Kidney epithelial cell (primary cell): ENCODE measurements at regions not wholly inside any gene's neighbourhood (a gene's known extent, or its start where the extent isn't known, plus 50 kb on each side); places are given as distances from the start of the nearest gene placed in this dataset.

Source experiments
- DNase-seq: peaks from one replicate; pipeline ENCODE4 v3.0.0-alpha.2; 2010; ENCODE audit warnings: low read depth
- H3K27me3 ChIP-seq: 2 replicates; pipeline ENCODE4 v1.6.0; 2011; ENCODE audit warnings: low read length; ENCODE audit not compliant: control insufficient read depth, insufficient read depth
- H3K36me3 ChIP-seq: 2 replicates; pipeline ENCODE4 v1.5.1; 2011; ENCODE audit warnings: low read length; ENCODE audit not compliant: control insufficient read depth, insufficient read depth
- H3K4me3 ChIP-seq: 2 replicates; pipeline ENCODE4 v1.5.1; 2011; ENCODE audit warnings: low read depth, mild to moderate bottlenecking, control low read depth, low read length
- TF ChIP-seq, protein P1 (sequence below): IDR thresholded peaks from 2 replicates; pipeline ENCODE4 v1.5.1; 2011; ENCODE audit warnings: mild to moderate bottlenecking, moderate library complexity, low read length, control low read depth, inconsistent platforms; ENCODE audit not compliant: insufficient read depth, poor library complexity, severe bottlenecking

GRCh38 chr6:19734061-19734460 lies 103.1 kb upstream of the ID4 start:
- Histone ChIP-seq H3K27me3 (no peaks in the 10 kb centered on the region), H3K4me3 (no peak overlapping the region), H3K36me3 (no peaks in the 10 kb centered on the region)
- DNase-seq = no peak
- TF ChIP-seq, protein P1, sequence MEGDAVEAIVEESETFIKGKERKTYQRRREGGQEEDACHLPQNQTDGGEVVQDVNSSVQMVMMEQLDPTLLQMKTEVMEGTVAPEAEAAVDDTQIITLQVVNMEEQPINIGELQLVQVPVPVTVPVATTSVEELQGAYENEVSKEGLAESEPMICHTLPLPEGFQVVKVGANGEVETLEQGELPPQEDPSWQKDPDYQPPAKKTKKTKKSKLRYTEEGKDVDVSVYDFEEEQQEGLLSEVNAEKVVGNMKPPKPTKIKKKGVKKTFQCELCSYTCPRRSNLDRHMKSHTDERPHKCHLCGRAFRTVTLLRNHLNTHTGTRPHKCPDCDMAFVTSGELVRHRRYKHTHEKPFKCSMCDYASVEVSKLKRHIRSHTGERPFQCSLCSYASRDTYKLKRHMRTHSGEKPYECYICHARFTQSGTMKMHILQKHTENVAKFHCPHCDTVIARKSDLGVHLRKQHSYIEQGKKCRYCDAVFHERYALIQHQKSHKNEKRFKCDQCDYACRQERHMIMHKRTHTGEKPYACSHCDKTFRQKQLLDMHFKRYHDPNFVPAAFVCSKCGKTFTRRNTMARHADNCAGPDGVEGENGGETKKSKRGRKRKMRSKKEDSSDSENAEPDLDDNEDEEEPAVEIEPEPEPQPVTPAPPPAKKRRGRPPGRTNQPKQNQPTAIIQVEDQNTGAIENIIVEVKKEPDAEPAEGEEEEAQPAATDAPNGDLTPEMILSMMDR = no peak

GRCh38 chr6:19734519-19734918 lies 102.7 kb upstream of the ID4 start:
- DNase-seq = no peak
- TF ChIP-seq, protein P1 = no peak
- Histone ChIP-seq H3K4me3 (no peak overlapping the region), H3K27me3 (no peaks in the 10 kb centered on the region), H3K36me3 (no peaks in the 10 kb centered on the region)

DNA sequence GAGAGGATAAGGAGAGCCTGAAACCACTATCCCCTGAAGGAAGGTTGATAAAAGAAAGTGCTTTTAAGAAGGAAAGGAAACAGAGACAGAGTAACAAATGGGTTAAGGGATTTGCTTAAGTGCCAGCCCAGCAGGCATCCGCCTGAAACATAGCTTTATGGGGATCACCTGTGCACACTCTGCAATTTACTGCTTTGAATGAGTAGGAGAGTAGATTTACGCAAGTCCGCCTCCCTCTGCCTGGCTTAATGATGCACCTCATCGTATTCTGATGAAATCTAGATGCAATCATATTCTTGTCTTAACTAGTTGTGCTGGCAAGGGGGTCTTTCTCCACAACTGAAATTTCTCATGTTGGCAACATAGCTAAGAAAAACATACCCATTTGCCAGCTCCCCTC lies 101.1 kb upstream of the ID4 start:
- H3K36me3 ChIP-seq = no peaks in the 10 kb centered on the region
- DNase-seq = no peak
- TF ChIP-seq, protein P1 = no peak
- no peaks in the 10 kb centered on the region for H3K27me3 ChIP-seq
- H3K4me3 ChIP-seq = no peak overlapping the region

DNA sequence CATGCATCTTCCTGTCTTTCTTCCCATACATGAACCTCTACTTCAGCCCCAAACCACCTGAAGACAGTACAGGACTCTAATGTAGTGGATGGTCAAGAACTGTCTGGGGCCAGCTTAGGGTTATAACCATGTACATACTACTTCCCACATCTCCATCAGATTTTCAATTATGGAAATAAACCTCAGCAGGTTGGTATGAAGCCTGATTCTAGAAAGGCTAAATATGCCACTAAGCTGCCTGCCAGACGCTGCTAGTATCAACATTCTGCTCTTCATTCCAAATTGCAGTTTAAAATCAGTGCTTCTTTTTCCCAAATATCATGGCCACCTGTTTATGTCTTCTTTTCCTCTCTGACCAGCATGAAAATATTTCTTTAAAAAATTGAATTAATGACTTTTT lies 99.2 kb upstream of the ID4 start:
- Histone ChIP-seq H3K27me3 (no peaks in the 10 kb centered on the region), H3K36me3 (no peaks in the 10 kb centered on the region), H3K4me3 (no peak overlapping the region)
- TF ChIP-seq, protein P1 = no peak
- no peak for DNase-seq

DNA sequence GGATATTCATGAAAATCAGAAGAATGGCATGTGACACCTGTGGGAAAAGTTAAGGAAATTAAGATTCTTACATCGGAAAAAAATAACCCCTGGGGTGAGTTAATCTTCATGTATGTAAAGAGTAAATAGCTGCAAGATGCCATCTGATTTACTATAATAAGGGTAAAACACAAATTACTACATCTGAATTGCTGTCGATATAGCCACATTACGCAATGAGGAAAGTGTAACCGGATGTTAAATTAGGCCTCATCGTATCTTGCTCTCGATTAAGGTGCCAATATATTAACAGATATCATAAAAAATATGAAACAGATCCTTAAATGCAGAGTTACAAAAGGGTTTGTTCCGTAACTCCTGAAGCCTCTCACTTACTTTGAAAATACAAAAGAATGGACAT lies 87.4 kb upstream of the ID4 start:
- DNase-seq = no peak
- Histone ChIP-seq H3K27me3 (no peaks in the 10 kb centered on the region), H3K36me3 (no peaks in the 10 kb centered on the region), H3K4me3 (no peak overlapping the region)
- TF ChIP-seq, protein P1 = no peak

- no peak for DNase-seq
- no peaks in the 10 kb centered on the region for H3K27me3 ChIP-seq
- no peak overlapping the region for H3K4me3 ChIP-seq
- H3K36me3 ChIP-seq = no peaks in the 10 kb centered on the region
- TF ChIP-seq, protein P1 = no peak
These were observed 84.4 kb upstream of the ID4 start for GRCh38 chr6:19752746-19753145.
